Neural progenitor cell (in vitro differentiated cells): ENCODE measurements at regions not wholly inside any gene's neighbourhood (a gene's known extent, or its start where the extent isn't known, plus 50 kb on each side); places are given as distances from the start of the nearest gene placed in this dataset.

Experiments
- EZH2 ChIP-seq: fragments of 200-600 bp; sonication (generic); IDR thresholded peaks from 2 replicates; pipeline ENCODE4 v1.6.1; 2017; ENCODE audit warnings: antibody characterized with exemption, mild to moderate bottlenecking, moderate library complexity
- EZH2phosphoT487 ChIP-seq: fragments of 200-600 bp; sonication (generic); IDR thresholded peaks from 2 replicates; pipeline ENCODE4 v1.6.1; 2017; ENCODE audit warnings: antibody characterized with exemption
- TF ChIP-seq, protein P1 (sequence below): fragments of 200-600 bp; sonication (generic); IDR thresholded peaks from 2 replicates; pipeline ENCODE4 v1.5.1; 2017; ENCODE audit warnings: antibody characterized with exemption, mild to moderate bottlenecking

DNA sequence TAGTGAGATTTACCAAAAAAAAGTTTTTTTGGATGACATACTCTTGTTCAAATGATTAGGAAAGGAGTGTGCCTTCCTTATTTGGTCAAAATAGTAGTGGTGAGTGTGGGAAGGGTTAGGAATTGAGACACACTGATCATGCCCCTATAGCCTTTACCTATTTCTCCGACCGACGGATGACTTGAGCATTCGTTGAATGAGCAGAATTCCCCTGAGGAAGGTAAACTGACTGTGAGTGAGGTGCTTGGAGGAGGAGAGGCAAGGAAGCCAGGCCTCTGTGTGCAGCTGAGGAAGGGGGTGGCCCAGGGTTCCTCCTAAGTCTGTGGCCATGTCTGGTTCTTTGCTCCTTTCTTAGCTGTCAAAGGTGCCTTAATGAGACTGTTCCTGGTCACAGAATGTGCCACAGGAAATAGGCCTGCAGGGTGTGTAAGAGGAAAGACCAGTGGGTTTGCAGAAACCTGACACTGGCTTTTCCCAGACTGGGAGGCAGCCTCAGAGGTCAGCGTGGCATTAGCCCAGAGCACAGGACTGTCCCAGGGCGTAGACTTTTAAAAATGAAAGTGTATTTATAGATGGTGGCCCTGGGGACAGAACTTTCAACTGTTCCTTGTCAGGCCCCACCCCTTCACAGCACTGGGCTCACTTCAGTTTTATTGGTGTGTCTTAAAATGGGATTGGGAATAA lies 307.7 kb upstream of the C2CD4B start:
- TF ChIP-seq, protein P1, sequence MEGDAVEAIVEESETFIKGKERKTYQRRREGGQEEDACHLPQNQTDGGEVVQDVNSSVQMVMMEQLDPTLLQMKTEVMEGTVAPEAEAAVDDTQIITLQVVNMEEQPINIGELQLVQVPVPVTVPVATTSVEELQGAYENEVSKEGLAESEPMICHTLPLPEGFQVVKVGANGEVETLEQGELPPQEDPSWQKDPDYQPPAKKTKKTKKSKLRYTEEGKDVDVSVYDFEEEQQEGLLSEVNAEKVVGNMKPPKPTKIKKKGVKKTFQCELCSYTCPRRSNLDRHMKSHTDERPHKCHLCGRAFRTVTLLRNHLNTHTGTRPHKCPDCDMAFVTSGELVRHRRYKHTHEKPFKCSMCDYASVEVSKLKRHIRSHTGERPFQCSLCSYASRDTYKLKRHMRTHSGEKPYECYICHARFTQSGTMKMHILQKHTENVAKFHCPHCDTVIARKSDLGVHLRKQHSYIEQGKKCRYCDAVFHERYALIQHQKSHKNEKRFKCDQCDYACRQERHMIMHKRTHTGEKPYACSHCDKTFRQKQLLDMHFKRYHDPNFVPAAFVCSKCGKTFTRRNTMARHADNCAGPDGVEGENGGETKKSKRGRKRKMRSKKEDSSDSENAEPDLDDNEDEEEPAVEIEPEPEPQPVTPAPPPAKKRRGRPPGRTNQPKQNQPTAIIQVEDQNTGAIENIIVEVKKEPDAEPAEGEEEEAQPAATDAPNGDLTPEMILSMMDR, result no peak
- no peak for TF ChIP-seq EZH2
- TF ChIP-seq EZH2phosphoT487, result no peak
